ENCODE measurements at regions not wholly inside any gene's neighbourhood (a gene's known extent, or its start where the extent isn't known, plus 50 kb on each side); places are given as distances from the start of the nearest gene placed in this dataset.
"Not testable (repeated sequence)": the region's sequence is repeated elsewhere in the genome, so short reads cannot be mapped to it uniquely, and the experiment has no call there.

- H3K4me1 Mint-ChIP-seq (ENCODE audit: low read depth in 2 of 2), result peaks cover 7 to 10% of the 10 kb centered on the region in 2 donors
- H3K9me3 Mint-ChIP-seq, result no peaks in the 10 kb centered on the region
- ATAC-seq (replicated peaks) (no peak), DNase-seq (no peak)
- peaks cover 25 to 61% of the 10 kb centered on the region in 2 donors for H3K27me3 Mint-ChIP-seq
- no peak overlapping the region for H3K27ac Mint-ChIP-seq
- no peak overlapping the region for H3K4me3 Mint-ChIP-seq
- H3K36me3 Mint-ChIP-seq (ENCODE audit: insufficient read depth), result peaks cover 4% of the 10 kb centered on the region
Observed at GRCh38 chr1:181178241-181178879, 89.9 kb downstream of the IER5 start.

DNA sequence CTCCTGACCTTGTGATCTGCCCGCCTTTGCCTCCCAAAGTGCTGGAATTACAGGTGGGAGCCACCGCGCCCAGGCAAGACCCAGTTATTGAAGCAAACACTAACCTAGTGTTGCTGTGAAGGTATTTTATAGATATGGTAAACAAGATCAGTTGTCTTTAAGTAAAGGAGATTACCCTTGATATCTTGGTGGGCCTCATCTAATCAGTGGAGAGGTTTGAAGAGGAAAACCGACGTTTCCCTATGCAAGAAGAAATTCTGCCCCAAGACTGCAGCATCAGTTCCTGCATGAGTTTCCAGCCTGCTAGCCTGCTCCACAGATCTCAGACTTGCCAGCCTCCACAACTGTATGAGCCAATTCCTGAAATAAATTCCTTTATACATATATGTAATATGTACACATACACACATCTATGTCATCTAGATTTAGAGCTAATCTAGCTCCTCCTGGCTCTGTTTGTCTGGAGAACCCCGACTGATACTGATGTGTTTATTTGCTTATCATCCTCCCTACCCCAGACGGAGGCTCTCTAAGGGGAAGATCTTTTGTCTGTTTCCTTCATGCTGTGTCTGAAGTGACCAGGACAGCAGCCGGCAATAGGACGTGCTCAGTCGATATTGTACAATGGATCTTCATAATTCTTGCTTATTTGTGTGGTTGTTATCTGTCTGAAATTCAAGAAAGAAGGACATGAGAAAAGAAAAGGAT is 90.9 kb downstream of the IER5 start:
- peaks cover 4 to 5% of the 10 kb centered on the region in 2 donors for H3K4me1 Mint-ChIP-seq (ENCODE audit: low read depth in 2 of 2)
- no peak overlapping the region for H3K27ac Mint-ChIP-seq
- H3K27me3 Mint-ChIP-seq, result peaks cover 25 to 67% of the 10 kb centered on the region in 2 donors
- no peak for DNase-seq
- H3K4me3 Mint-ChIP-seq, result no peak overlapping the region
- H3K36me3 Mint-ChIP-seq (ENCODE audit: insufficient read depth), result peaks cover 4% of the 10 kb centered on the region
- no peak for ATAC-seq (replicated peaks)
- H3K9me3 Mint-ChIP-seq, result no peaks in the 10 kb centered on the region

DNA sequence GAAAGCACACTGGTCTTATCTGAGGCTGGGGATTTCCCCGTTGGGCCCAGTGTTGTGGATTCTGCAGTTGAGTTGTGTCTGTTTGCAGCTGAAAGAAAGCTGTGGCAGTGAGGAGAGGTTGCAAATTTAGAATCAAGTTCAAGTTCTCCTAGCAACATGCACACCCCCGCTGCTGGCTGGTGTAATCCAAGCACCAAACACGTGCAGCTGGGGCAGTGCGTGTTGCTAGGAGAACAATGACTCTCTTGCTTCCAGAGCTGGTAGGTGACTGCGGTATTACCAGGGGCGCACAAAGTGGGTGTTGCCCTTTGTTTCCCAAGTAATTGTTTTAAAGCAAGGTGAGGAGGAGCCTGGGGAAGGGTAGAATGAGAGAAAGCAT is 91.5 kb downstream of the IER5 start:
- Mint-ChIP-seq H3K9me3 (no peaks in the 10 kb centered on the region), H3K4me3 (no peak overlapping the region), H3K27ac (no peak overlapping the region), H3K27me3 (peaks cover 29 to 68% of the 10 kb centered on the region in 2 donors), H3K4me1 (ENCODE audit: low read depth in 2 of 2) (peaks cover 4 to 5% of the 10 kb centered on the region in 2 donors), H3K36me3 (ENCODE audit: insufficient read depth) (peaks cover under 1% of the 10 kb centered on the region)
- ATAC-seq (replicated peaks) (peak; percentile 14), DNase-seq (no peak)

DNA sequence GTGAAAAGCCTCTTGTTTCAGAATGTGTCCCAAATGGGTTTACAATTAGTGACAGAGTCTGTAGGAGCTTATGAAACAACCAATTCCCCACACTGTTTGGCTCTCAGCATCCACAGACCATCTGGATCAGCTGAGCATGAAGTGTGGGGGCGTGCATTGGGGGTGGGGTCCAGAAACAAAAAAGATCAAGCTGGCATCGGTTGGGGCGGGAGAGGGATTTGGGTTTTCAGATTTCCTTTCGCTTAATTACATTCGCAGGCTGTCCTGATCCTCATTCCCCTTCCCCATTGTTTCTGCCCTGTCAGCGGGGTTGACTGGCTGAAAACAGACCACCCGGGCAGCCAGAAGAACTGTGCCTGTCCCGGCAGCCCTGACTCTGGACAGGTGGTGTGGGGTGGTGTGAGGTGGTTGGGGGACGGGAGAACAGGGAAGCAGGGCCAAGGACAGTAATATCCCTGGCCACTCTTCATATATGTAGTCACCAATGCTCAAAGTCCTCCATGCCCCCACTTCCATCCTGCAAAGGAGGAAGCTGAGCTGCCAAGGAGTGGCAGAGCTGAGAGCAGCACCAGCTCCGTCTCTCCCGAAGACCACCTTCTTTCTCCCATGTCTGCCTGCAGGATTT is 92.0 kb downstream of the IER5 start:
- no peak for ATAC-seq (replicated peaks)
- H3K27ac Mint-ChIP-seq, result no peak overlapping the region
- DNase-seq, result no peak
- peaks cover 4 to 5% of the 10 kb centered on the region in 2 donors for H3K4me1 Mint-ChIP-seq (ENCODE audit: low read depth in 2 of 2)
- peaks cover 30 to 68% of the 10 kb centered on the region in 2 donors for H3K27me3 Mint-ChIP-seq
- no peaks in the 10 kb centered on the region for H3K9me3 Mint-ChIP-seq
- no peaks in the 10 kb centered on the region for H3K36me3 Mint-ChIP-seq (ENCODE audit: insufficient read depth)
- H3K4me3 Mint-ChIP-seq, result no peak overlapping the region

- Mint-ChIP-seq H3K4me1 (ENCODE audit: low read depth in 2 of 2) (peaks cover 4 to 5% of the 10 kb centered on the region in 2 donors), H3K36me3 (ENCODE audit: insufficient read depth) (no peaks in the 10 kb centered on the region), H3K27me3 (peaks cover 32 to 69% of the 10 kb centered on the region in 2 donors), H3K9me3 (no peaks in the 10 kb centered on the region), H3K4me3 (no peak overlapping the region), H3K27ac (no peak overlapping the region)
- no peak for ATAC-seq (replicated peaks)
- DNase-seq, result no peak
Observed at GRCh38 chr1:181181792-181182585, 93.5 kb downstream of the IER5 start.

DNA sequence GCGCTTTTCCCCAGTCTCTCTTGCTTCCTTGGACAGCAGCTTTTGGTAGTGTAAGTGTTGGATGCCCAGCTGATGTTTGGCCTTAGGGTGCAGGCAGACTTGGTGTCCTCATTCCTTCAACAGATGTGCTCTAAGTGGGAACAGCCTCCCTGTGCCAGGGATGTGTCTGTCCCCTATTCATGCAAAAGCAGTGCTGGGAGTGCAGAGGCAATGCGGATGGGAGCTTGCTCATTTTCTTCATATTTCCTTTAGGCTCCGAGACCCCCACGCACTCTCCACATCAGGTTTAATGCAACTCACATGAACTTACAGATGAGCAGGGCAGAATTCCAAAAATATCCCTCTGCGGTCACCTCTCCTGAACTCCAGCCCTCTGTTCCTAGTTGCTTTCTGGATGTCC is 96.1 kb downstream of the IER5 start:
- Mint-ChIP-seq H3K27me3 (peaks cover 41 to 85% of the 10 kb centered on the region in 2 donors), H3K36me3 (ENCODE audit: insufficient read depth) (no peaks in the 10 kb centered on the region), H3K27ac (no peak overlapping the region), H3K4me1 (ENCODE audit: low read depth in 2 of 2) (peaks cover 3 to 6% of the 10 kb centered on the region in 2 donors), H3K4me3 (no peak overlapping the region), H3K9me3 (no peaks in the 10 kb centered on the region)
- ATAC-seq (replicated peaks), result no peak
- DNase-seq, result no peak

DNA sequence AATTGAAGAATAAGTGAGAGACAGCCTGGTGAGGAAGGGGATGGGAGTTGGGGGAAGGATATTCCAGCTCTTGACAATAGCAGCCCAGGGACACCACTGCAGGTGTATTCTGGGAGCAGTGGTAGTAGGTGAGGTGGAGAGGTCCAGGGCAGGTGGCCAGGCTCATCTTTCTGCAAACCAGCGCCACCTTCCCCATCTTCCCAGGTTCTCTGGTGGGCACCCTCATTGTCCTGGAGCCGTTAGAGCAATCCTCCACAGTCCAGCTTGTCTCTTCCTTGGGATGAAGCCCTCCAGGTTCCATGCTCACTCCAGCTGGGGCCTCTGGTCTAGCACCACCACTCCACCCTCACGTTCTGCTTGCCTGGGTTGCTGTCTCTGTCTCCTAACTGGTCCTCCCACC is 97.0 kb downstream of the IER5 start:
- ATAC-seq (replicated peaks), result no peak
- H3K27ac Mint-ChIP-seq, result no peak overlapping the region
- no peak overlapping the region for H3K4me3 Mint-ChIP-seq
- no peaks in the 10 kb centered on the region for H3K9me3 Mint-ChIP-seq
- no peaks in the 10 kb centered on the region for H3K36me3 Mint-ChIP-seq (ENCODE audit: insufficient read depth)
- DNase-seq, result no peak
- H3K27me3 Mint-ChIP-seq, result peaks cover 38 to 85% of the 10 kb centered on the region in 2 donors
- peaks cover 1 to 4% of the 10 kb centered on the region in 2 donors for H3K4me1 Mint-ChIP-seq (ENCODE audit: low read depth in 2 of 2)

GRCh38 chr1:181186133-181186532 is 97.6 kb downstream of the IER5 start:
- H3K4me3 Mint-ChIP-seq; H3K36me3 Mint-ChIP-seq (ENCODE audit: insufficient read depth); H3K27ac Mint-ChIP-seq; DNase-seq; H3K4me1 Mint-ChIP-seq (ENCODE audit: low read depth in 2 of 2); ATAC-seq (replicated peaks); H3K9me3 Mint-ChIP-seq: not testable (repeated sequence)
- H3K27me3 Mint-ChIP-seq, result peaks cover 43 to 90% of the 10 kb centered on the region in 2 donors

- Mint-ChIP-seq H3K36me3 (ENCODE audit: insufficient read depth) (no peaks in the 10 kb centered on the region), H3K4me1 (ENCODE audit: low read depth in 2 of 2) (peaks cover 3 to 4% of the 10 kb centered on the region in 2 donors), H3K27me3 (peaks cover 48 to 90% of the 10 kb centered on the region in 2 donors), H3K4me3 (no peak overlapping the region), H3K27ac (no peak overlapping the region), H3K9me3 (no peaks in the 10 kb centered on the region)
- ATAC-seq (replicated peaks), result no peak
- DNase-seq, result no peak
Observed at GRCh38 chr1:181187337-181188126, 99.0 kb downstream of the IER5 start.

- Mint-ChIP-seq H3K4me3 (no peak overlapping the region), H3K27ac (no peak overlapping the region), H3K4me1 (ENCODE audit: low read depth in 2 of 2) (peaks cover 3 to 4% of the 10 kb centered on the region in 2 donors), H3K36me3 (ENCODE audit: insufficient read depth) (no peaks in the 10 kb centered on the region), H3K27me3 (peaks cover 49 to 90% of the 10 kb centered on the region in 2 donors), H3K9me3 (no peaks in the 10 kb centered on the region)
- DNase-seq (no peak), ATAC-seq (replicated peaks) (no peak)
Observed at GRCh38 chr1:181189245-181189644, 100.7 kb downstream of the IER5 start.

GRCh38 chr1:181189691-181190363 is 101.3 kb downstream of the IER5 start:
- no peaks in the 10 kb centered on the region for H3K36me3 Mint-ChIP-seq (ENCODE audit: insufficient read depth)
- H3K4me3 Mint-ChIP-seq, result peak overlapping the region in 1 of 2 donors; percentile 55
- peak; percentile 61 to 73 (median 70) for DNase-seq
- peaks cover 49 to 90% of the 10 kb centered on the region in 2 donors for H3K27me3 Mint-ChIP-seq
- peak; percentile 82 for ATAC-seq (replicated peaks)
- H3K4me1 Mint-ChIP-seq (ENCODE audit: low read depth in 2 of 2), result peaks cover 3 to 4% of the 10 kb centered on the region in 2 donors
- H3K27ac Mint-ChIP-seq, result no peak overlapping the region
- H3K9me3 Mint-ChIP-seq, result no peaks in the 10 kb centered on the region

DNA sequence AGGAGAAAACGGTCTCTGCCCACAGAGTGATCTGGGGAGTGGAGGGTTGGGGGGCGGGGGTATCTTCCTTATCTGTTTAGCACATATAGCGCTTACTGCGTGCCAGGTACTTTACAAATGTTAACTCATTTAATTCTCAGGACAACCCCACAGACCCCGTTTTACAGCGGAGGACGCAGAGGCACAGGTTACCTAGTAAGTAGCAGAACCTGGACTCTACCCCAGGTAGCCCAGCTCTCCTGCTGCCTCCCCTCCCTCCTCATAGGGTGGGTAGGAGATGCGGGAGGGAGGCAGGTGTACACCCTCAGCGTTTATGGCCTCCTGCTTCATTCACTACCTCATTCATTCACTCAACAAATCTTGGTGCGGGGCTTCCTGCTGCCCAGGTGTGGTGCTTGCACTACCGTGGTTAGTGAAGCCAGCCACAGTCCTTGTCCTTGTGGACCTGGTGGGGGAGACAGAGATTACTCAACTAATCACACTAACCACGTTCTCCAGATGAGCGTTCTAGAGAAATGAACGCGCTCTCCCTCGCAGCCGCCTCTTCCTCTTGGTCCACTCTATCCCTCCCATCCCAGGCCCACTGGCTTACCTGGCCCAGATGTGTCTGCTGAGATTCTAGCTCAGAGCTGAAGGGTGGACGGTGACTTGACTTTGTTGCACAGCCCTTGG is 102.0 kb downstream of the IER5 start:
- Mint-ChIP-seq H3K4me3 (peak overlapping the region in 1 of 2 donors; percentile 55), H3K36me3 (ENCODE audit: insufficient read depth) (no peaks in the 10 kb centered on the region), H3K27me3 (peaks cover 51 to 90% of the 10 kb centered on the region in 2 donors), H3K27ac (no peak overlapping the region), H3K4me1 (ENCODE audit: low read depth in 2 of 2) (peaks cover 3 to 4% of the 10 kb centered on the region in 2 donors), H3K9me3 (no peaks in the 10 kb centered on the region)
- ATAC-seq (replicated peaks), result no peak
- no peak for DNase-seq
